Fibroblast of skin of back (primary cell): ENCODE measurements at regions not wholly inside any gene's neighbourhood (a gene's known extent, or its start where the extent isn't known, plus 50 kb on each side); places are given as distances from the start of the nearest gene placed in this dataset.

Source experiments
- DNase-seq: peaks from one replicate; pipeline ENCODE4 v3.0.0-alpha.2; 2013

- peak; percentile 54 for DNase-seq
Observed at GRCh38 chr13:73428137-73428536, 369.3 kb downstream of the KLF5 start.

GRCh38 chr13:73422973-73423372 is 364.2 kb downstream of the KLF5 start:
- DNase-seq = no peak

DNA sequence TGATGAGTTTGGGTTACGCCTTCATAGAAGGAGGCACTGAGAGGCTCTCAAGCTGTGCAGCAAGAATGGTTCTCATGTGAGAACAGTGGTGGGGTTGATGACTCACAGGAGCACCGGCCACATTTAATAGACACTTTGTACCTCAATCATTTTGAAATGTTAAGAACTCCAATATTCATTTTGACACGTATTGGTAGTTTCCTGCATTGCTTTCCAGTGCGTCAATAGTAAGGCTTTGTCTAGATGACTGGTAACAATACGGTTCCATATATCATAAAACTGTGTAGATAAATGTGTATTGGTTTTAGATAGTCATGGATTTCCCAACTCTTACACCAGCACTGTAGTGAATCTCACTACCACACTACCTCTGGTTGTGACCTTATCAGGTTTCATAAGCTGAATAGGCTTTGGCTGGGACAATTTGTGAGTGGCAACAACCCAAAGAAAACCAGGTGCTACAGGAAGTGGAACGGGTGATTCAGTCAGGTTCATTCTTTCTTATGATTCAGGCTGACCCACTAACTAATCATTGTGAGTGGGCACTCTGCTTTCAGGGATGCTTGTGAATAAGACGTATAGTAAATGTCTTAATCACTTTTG is 362.6 kb downstream of the KLF5 start:
- peak; percentile 9 for DNase-seq

- no peak for DNase-seq
Observed at GRCh38 chr13:73419186-73419585, 360.4 kb downstream of the KLF5 start.

DNA sequence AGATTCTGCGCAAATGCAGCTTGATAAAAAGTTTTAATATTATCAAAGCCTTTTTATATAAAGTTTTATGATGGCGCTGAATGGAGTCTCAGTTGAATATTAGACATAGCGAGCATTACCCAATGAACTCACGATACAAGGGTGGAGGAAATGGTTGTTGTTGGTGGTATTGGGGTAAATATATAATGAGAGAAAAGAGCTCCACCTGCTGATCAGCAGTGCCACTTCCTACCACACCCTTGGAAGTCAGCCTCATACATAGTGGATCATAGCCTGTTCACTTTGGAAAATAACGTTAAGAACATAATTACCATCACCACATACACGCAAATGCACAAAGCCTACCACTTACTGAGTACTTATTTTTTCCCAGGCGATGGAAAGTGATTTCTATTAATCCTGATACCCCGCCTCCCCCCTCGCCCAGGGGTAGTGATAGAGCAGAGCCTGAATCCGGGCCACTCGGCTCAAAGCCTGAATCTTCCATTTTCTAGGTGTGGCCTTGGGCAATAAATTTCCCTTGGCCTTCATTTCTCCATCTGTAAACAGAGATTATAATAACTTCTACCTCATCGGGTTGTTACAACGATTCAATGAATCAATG is 358.3 kb downstream of the KLF5 start:
- no peak for DNase-seq

- peak; percentile 76 for DNase-seq
Observed at GRCh38 chr13:73416093-73416492, 357.3 kb downstream of the KLF5 start.

GRCh38 chr13:73413656-73414055 is 354.9 kb downstream of the KLF5 start:
- no peak for DNase-seq

DNA sequence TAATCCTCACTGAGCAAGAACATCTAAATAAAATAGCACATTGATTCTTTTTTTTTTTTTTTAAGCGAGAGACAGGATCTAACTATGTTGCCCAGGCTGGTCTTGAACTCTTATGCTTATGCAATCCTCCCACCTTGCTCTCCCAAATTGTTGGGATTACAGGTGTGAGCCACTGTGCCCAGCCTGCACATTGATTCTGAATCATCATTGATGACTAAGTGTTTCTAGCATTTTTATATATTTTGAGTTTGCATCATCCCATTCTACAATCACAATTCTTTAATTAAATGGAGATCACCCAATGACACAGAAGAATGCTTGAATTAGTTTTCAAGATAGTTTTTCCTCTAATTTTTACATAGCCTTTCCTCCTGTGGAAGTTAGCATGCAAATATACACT is 354.1 kb downstream of the KLF5 start:
- no peak for DNase-seq

GRCh38 chr13:73411067-73411809 is 352.4 kb downstream of the KLF5 start:
- no peak for DNase-seq

DNA sequence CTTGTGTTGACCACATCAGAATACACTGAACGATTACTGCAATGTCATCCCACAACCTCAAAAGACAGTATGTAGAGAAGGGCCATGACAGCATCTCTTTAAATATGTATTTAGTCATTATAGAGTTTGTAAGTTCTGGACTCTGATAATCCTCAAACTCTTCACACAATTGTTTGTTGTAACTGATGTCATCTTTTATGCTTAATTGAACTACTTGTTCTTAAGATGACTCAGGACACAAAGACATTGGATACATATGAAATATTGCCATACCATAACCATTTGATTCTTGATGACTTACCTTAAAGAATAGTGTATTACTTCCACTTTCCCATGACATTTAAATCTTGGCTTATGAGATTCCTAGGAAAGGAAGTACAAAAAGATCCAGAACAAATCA is 347.6 kb downstream of the KLF5 start:
- DNase-seq = no peak

DNA sequence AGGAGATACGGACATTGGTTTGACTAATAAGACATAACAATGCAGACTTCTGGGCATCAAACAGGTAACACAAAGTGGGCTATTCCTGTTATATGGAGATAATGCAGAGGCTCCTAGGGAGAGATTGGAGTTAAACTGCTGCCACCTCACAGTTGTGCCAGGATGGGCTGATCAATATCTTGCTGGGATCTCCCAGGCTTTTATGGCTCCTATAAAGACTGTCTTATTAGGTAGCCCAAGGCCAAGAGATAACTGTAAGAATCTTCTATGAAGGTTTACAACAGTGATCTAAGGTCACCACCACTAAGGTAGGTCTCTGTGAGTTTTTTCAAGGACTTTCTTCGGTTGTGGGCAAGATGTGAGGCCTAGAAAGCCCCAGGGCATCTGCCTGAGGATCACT is 345.8 kb downstream of the KLF5 start:
- DNase-seq = no peak

- DNase-seq = peak; percentile 34
Observed at GRCh38 chr13:73403355-73404120, 344.7 kb downstream of the KLF5 start.

- no peak for DNase-seq
Observed at GRCh38 chr13:73401769-73402168, 343.0 kb downstream of the KLF5 start.

- no peak for DNase-seq
Observed at GRCh38 chr13:73399347-73400216, 340.8 kb downstream of the KLF5 start.

DNA sequence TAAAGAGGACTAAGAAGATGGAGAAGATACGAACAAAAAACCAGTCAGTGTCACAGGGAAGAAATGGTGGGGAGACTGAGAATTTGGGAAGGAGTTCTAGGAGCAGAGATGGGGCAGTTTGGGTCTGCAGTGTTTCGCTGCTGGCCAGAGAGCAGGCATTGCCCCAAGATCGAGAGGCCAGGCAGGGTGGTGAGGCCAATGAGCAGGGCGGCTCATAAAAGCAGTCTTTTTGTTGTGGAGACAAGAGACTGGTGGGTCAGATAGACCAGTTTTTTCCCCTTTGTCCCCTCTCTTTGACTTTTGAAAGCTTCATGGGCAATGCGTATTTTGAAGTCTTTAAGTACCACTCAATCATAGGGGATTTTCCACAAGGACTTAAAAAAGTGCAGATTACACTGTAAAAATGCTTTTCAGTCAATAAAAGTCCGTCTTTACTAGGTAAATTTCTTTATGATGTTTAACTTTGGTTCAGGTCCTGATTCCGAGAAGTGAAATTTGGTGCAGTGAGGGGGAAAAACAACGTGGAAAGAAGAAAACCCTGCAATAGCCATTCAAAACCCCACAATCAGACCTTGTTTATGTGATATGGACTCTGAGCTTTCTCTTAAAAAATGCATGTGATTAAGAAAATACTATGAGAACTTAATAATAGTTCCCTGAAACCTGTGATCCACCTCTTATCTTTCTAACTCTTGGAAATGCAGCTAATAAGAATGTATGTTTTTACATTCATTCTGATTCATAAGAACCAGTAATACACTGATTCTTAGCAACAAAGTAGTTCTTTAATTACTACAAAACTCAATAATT is 338.9 kb downstream of the KLF5 start:
- DNase-seq = no peak

DNA sequence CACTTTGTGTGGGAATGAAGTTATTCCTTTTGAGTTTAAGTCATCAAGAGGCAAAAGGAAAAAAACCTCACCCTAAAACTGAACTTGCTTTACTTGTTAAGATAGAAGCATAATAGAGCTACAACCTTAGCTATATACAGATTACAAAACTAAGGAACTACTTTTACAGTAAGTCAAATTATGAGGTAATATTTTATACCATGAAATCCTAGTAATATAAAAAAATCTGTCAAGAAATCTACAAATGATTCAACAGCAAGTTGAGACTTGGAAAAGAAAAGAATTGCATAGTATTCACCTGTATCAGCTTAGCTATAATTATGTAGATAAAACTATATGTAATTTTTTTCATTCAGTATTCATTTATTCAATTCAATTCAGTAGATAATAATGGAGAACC is 335.3 kb downstream of the KLF5 start:
- no peak for DNase-seq

DNA sequence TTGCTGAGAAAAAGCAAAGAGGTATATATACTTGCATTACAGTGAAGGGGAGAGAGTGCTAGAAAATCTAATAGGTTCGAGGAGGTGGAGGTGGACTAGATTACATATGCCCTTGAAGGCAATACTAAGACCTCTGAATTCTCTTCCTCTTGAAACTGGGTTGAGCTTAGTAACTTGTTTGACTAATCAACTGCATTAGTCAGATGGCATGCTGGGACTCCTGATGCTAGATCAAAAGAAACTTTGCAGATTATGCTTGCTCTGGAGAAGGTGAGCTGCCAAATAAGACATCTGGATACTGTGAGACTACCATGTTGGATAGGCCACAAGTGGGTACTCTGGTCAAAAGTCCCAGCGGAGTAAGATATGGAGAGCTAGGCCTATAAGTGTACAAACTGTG is 331.3 kb downstream of the KLF5 start:
- DNase-seq = no peak

DNA sequence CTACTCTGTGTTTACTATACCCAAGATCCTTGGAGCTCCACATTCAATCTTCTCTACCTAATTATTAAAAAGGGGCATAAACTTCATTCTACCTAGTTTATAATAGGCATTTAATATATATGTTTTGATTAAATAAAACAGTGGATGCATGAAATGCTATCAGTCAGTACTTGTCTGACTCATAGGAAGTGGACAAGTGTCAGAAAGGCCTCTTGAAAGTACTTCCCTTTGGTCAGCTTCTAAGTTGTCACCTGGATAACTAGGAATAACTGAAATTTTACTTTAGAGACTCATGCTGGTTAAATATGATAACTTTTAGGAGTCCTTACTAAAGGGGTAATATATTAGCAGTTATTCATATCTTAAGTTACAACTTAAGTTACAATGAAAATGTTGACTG is 329.8 kb downstream of the KLF5 start:
- DNase-seq = no peak

- no peak for DNase-seq
Observed at GRCh38 chr13:73387318-73387717, 328.5 kb downstream of the KLF5 start.

- no peak for DNase-seq
Observed at GRCh38 chr13:73385848-73386247, 327.0 kb downstream of the KLF5 start.
